Activated T-cell treated with anti-CD3 and anti-CD28 coated beads, Interleukin-2, amount 50 U/mL, for 48 hours (primary cell): ENCODE measurements at regions not wholly inside any gene's neighbourhood (a gene's known extent, or its start where the extent isn't known, plus 50 kb on each side); places are given as distances from the start of the nearest gene placed in this dataset.

Experiments used
- DNase-seq, 2 experiments: peaks; one replicate each; pipeline ENCODE4 v3.0.0-alpha.2; 2020

DNA sequence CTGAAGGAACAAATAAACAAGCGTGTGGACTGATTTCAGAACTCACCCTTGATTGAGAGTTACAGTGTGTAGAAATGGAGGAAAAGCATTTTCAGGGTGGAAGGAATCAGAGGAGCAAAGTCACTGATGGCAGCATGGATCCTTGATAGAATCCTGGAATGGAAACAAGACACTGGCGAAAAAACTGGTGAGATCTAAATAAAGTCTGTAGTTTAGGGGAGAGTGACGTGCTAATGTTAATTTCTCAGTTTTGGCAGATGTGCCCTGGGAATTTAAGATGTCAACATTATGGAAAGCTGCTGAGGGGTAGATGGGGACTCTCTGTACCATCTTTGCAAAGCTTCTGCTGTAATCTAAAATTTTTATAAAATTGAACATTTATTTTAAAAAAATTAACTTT, 378.0 kb downstream of the UQCRFS1 start:
- DNase-seq = no peak

DNA sequence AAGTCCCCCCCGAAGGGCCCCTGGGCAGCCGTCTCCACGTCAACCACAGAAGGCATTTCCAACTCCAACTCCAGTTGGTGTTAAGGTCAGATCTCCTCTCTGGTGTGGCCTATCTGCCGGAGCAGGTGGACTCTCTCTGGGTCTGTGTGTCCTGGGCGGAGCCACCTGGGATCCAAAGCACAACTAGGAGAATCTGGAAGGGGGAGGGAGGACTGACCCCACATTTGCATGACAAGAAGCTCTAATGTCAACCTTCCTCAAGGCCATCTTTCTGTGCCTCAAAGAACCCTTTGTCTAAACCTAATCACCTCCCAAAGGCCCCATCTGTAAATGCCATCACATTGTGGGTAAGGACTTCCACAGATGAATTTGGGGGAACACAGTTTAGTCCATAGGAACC, 381.5 kb downstream of the UQCRFS1 start:
- DNase-seq = no peak

DNA sequence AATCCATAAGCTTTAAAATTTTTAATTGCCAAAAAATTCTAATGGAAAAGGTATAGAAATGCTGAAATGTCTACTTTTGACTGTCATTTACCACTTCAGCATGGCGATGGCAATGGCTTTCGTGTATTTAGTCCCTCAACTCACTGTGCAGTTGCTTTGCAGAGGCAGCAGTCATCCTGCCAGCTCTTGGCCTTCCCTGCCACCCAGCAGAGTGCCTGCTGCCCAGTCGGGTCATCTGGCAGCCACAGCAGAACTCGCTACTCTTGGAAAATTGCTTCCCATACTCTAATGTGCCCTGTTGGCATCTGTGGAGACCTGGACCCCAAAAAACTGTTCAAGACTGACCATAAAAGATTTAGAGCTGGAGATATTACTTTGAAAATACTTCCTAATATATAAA, 383.2 kb downstream of the UQCRFS1 start:
- no peak for DNase-seq

DNA sequence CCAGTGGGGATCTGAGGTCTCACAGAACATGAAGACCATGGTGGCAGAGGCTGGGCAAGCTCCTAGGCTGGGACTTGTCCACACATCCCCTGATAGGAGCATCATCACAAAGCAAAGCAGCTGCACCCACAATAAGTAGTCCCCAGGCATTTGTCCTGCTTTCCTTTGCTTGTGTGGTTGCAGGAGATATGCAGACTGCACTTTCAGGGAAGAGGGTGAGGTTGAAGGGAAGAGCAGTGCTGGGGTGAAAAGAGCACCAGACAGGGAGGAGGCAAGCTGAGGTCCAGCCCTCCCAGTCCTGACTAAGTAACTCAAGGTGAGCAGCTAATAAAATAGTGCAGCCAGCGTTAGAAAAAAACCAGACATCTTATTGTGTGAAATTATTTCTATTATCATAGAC, 383.6 kb downstream of the UQCRFS1 start:
- DNase-seq = no peak

DNA sequence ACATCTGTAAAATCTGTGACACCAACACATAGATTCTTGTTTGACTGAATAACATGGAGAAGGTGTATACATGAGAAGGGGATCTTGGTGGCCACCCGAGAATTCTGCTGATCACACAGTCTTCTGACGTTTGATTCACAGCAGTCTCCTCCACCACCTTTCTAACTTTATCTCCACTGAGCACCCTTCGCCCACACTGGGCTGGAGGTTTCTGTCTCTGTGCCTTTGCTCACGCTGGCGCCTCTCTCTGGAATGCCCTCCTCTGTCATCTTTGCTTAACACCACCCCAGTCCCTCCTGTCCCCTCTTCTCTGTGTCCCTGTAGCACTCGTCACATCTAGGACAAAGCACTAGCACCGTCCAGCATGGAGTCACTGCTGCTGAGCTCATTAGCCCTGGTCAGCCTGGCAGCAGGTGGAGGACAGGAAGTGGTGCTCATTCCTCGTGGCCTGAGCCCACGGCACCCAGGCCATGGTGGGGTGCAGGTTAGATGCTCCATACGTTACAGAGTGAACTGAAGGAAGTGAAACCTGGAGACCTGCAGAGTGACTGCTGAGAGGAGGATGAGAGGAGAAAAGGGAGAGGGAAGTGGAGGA, 384.6 kb downstream of the UQCRFS1 start:
- DNase-seq = no peak

DNA sequence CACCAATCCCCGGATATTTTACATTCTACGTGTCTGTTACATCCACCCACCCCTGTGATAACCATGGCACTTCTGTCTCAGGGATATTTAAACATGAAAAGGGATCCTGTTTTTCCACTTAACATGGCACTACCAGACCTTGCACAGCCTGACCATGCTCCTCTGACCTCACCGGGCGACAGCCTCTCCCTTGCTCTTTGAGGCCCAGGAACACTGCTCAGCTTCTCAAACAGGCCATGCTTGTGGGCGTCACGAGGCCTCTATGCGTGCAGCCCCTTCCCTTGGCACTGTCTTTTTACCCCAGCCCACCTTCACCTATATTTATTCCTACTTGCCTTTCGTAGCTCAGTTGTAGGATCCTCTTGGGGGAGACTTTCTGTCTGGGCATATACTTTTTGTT, 385.6 kb downstream of the UQCRFS1 start:
- DNase-seq = no peak

DNA sequence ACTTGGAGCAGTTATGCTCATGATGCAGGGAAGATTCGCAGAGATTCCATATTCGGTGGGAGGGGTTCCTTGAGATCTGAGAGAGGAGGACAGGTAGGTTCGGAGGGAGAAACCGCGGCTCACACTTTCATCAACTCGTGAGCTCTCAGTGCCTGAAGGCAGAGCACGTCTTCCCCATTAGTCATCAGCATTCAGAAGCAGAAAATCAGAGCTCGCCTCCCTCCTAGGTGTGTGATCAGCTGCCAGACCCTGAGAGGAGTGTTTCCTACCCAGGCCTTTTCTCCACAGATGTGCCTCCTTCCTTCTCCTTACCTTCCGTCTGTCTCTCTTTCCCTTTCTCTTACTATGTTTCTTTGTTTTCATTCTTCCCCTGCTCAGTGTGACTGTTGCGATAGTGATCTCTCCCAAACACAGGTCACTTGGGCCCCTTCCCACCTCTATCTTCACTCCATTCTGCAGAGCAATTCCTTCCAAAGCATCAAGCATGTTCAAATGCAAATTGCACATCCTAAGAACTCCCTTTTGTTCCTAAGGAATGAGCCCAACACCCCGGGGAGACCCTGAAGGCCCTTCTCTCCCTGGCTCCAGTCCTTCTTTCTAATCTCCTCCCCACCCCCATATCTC, 389.5 kb downstream of the UQCRFS1 start:
- no peak for DNase-seq

DNA sequence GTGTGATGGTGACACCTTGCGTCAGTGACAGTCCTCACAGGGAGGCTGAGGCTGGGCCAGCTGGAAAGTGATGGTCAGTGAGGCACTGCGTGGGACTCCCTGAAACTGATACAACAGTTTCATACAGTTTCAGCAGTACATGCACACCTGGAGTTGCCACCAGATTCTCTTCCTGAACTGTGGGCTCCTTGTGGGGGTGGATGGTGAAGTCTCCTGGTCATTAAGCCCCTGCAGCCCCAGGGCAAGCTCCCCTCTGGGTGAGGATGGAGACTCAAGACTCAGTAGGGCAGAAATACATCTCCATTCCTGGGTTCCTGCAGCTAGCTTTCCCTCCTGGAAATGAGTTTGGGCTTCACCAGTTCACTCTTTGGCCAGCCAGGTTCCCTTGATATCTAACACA, 392.7 kb downstream of the UQCRFS1 start:
- no peak for DNase-seq

DNA sequence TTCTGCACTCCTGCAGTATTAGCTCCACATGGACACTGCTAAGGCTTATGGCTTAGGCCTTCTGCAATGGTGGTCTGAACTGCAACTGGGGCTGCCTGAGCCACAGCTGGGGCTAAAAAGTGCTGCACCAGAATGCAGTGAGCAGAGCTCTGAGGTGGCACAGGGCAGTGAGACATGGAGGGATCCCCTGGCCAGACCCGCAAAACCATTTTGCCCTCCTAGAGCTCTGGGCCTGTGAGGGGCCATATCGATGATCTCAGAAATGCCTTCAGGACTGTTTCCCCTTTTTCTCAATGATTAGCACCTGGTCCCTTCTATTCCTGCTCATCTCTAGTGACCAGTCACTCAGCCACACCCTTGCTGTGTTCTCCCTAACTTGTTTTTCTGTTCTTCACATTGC, 397.7 kb downstream of the UQCRFS1 start:
- no peak for DNase-seq

DNA sequence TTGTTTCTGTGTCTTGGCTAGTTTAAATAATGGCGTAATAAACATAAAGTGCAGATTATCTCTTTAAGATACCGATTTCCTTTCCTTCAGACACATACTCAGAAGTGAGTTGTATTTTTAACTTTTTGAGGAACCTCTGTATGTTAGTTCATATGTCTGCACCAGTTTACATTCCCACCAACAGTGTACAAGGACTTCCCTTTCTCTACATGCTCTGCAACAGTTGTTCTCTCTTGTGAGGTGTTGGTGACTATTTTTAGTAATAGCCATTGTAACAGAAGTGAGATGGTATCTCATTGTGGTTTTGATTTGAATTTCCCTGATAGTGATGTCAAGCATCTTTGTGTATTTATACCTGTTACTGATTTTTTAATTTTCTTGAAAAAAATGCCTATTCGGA, 418.6 kb downstream of the UQCRFS1 start:
- DNase-seq = no peak

DNA sequence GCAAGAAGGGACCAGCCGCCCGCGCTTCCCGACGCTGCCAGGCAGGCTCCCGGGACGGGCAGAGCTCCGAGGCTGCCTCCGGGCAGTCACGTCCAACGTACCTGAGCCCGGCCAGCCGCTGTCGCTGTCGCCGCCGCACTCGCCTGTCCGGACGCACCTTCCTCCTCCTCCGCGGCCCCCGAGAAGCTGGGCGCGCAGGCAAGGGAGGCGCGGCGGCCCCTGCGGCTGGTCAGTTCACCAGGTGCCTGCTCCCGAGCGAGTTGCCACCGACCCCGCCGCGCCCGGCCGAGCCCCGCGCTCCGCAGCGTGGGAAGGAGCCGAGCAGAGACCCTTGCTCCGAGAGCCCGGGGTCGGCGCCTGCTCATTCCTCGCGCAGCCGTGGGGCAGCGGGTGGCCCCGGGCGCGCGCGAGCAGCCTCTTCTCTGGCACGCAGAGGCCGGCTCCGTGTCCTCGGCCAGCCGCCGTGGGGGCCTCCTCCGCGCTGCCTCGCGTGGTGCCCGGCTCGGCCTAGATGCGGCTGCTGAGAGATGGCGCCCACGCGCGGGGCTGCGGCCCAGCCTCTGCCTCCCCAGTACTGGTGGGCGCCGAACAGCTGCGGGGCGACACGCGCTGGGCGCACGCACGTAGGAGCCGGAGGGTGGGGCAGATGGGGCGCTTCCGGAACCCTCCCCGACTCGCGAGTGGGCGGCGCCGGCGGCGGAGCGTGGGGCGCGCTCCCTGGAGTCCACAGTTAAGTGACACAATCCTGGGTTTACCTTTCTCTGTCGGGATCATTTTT, 419.4 kb downstream of the UQCRFS1 start:
- no peak for DNase-seq

DNA sequence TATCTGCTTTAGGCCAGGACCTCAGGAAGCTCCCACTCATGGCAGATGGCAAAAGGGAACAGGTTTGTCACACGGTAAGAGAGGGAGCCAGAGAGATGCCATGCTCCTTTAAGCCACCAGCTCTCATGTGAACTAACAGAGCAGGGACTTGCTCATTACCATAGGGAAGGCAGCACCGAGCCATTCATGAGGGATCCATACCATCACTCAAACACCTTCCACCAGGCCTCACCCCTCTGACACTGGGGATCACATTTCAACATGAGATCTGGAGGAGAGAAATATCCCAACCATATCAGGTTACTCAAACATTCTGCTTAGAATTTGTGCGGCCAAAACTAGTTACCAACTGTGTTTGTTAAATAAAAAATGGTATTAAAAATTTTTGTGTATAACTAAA, 427.0 kb downstream of the UQCRFS1 start:
- no peak for DNase-seq

DNA sequence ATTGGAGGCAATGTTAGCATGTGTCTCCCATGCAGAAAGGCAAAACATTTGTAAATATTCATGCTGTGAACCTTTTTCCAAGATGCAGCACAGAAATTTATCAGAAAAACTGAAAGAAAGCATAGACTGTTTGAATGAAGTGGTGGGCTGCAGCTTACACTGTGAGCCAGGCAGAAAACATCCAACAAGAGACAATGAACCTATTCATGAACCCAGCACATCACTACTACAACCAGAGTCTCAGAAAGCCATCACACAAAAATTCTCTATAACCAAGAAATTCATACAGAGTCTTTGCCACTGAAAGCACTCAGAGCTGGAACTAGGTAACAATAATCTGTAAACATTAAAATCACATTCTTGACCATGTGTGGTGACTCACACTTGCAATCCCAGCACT, 448.9 kb downstream of the UQCRFS1 start:
- no peak for DNase-seq

DNA sequence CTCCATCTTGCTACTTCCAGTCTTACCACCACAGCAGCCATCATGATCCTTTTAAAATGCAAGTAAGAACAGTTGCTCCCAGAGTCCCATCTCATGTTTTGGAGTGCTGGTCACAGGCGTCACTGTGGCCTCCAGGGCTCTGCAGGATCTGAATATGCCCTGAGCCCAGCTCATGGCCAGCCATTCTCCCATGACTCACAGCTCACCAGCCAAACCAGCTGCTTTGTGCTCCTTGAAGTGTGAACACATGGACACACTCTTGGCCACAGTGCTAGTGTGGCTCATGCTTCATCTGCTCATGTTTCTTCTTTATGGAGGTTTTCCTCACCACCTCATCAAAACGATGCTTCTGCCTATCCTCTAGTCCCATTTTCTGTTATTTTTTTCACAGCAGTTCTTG, 466.5 kb downstream of the UQCRFS1 start:
- DNase-seq = no peak

DNA sequence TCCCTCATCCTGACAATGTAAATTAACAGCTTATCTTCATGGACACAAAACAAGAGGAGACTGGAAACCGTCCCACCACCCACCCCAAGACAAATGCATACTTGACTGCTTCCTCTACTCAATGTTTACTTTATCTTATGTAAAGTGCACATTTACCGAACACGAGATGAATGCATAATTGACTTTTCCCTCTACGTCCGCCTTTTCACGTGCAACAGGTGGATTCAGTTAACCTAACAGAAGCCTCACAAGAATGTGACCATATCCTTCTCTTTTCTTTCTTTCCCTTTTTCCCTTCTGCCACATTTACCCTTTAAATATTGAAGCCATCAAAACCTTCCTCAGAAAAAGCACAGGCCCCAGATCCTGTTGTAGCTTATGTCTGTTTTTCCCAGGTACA, 468.0 kb downstream of the UQCRFS1 start:
- no peak for DNase-seq

DNA sequence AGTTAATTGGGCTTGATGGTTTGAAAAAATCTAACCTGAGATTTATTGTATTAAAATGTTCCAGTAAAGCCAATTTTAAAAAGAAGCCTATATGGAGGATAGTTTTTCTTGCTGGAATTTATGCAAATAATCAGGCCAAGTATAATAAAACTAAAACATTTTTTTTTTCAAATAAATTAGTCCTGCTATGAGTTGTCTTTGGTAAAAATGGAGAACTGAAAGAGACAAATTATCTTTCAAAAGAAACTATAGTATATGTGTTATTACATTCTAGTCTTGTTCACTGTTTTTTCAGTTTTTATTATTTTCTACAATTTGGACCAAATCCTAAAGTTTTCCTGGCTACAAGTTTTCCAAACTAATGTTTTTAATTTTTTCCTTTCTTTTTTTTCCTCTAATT, 468.9 kb downstream of the UQCRFS1 start:
- no peak for DNase-seq

DNA sequence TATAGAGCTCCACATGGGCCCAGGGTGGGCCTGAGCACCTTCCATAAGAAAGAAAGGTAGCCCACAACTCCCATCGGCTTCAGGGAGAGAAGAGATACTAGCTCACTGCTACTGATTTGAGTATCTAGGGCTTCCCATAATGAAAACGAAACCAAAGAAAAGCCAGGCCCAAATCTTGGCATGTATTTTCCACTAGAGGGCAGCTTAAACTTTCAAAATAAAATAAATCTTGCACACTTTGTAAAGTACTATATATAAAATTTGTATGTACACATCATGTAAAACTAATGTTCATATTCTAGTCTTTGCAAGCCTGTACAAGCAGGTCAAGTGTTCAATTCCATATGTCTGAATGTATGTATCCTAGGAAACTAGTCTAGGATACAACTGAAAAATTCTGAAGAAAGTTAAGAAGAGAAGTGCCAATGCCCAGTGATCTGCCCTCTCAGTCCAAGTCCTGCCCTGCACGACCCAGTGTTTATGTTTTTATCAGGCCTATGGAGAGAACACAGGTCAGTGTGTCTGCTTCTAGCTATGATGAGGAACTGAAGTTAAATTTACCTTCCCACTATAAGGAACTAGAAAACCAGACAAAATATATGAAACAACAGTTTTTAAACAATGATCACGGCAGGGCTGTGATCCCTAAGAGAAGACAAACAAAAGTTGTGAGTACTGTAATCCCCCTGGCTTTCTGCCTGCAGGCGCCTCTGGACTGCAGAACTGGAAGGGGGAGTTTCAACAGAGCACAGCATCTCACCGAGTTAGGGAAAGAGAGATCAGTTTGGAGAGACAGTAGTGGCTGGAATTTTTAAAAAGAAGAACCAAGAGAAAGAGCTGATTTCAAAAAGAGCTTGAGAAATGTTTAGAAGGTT, 475.7 kb downstream of the UQCRFS1 start:
- peak in 1 of 2 experiments; percentile 20 for DNase-seq

DNA sequence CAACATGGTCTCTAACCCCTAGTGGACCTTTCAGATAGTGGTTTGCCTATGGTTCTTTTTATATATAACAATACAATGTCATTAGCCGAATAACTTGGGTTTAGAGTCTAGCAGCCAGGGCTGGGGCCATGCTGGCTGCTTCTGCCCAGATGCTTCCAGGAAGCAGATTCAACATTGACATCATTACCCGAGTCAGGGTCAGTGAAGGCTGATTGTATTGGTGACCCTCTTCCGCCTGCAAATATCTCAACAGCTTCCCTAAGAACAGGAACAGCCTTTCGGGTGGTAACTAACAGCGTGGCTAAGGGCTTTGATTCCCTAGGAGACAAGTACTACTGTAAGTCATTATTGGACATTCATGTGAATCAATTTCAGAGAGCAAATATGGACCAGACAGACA, 476.4 kb downstream of the UQCRFS1 start:
- no peak for DNase-seq

DNA sequence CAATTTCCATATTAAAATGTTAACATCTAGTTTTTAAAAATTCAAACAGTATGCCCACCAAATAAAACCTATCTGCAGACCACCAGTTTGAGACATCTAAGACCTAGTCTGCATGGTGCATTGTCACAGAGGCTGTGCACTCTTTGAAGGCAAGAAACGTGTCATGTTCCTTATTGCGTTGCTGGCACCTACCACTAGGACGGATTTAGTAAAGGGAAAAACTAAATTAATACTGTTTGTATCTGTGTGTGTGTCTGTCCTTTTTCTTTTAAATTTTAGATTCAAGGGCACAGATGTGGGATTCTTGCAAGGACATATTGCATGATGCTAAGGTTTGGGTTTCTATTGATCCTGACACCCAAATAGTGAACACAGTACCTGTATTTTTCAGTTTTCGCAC, 481.4 kb downstream of the UQCRFS1 start:
- DNase-seq = no peak

DNA sequence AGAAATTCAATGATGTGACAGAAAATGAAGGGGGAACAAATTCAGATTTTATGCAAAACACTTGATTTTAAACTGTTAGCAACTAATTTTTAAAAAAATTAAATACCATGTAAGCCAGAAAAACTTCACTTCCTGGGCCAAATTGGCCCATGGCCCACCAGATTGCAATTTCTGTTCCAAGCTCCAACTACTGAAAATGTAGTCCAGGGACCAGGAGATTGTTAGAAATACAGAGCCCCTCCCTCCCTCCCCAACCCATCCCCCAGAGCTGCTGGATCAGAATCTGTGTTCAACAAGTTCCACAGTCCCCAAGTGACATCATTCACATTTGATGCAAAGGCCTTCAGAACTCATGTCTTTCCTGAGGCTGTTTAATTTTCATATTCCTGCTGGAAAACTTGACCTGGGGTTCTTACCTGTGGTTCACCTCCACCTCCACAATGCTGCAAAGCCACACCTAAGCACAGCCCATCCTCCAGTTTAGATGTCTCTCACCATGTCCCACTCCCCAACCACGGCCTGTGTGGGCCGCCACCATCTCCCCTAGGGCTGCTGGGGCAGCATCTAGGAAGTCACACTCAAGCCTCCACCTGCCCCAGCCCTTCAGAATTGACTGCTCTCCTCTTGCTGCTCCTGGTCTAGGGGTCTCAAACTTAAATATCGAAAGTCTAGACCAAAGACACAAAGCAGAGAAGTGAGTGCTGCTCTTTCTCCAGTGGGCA, 482.0 kb downstream of the UQCRFS1 start:
- no peak for DNase-seq

DNA sequence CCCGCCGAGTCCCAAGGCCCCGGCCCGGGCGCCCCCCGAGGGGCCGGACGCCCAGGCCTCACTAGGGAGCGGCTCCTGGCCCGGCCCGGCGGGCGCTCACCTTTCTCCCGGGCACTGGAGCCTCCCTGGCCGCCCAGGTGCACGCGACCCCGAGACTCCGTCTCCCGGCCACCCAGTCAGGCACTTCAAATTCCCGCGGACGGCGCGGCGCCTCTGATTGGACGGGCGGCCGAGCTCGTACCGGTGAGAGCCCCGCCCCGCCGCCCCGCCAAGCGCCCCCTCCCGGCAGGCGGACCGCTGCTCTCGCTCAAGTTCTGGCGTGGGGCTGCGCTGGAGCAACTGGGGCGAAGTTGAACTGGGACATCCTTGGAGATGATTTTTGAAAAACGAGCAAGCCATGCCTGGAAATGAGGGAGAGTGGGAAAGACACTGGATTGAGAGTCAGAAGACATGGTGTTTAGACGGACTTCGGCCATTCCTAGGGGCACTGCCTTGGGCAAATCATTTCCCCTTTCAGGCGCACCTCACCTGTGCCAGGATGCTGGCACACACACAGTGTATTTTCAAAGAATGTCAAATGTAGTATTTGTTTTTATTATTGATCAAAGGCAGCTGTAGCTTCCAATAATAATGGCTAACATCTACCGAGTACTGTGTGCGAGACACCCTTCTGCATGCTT, 485.3 kb downstream of the UQCRFS1 start:
- DNase-seq = peak; percentile 50 to 64
